ENCODE measurements at regions not wholly inside any gene's neighbourhood (a gene's known extent, or its start where the extent isn't known, plus 50 kb on each side); places are given as distances from the start of the nearest gene placed in this dataset.
"Not testable (repeated sequence)": the region's sequence is repeated elsewhere in the genome, so short reads cannot be mapped to it uniquely, and the experiment has no call there.

- DNase-seq, result no peak
These were observed 212.0 kb downstream of the DEPDC1B start for GRCh38 chr5:60487885-60488442.

- DNase-seq, result no peak
These were observed 212.5 kb downstream of the DEPDC1B start for GRCh38 chr5:60487476-60487875.

DNA sequence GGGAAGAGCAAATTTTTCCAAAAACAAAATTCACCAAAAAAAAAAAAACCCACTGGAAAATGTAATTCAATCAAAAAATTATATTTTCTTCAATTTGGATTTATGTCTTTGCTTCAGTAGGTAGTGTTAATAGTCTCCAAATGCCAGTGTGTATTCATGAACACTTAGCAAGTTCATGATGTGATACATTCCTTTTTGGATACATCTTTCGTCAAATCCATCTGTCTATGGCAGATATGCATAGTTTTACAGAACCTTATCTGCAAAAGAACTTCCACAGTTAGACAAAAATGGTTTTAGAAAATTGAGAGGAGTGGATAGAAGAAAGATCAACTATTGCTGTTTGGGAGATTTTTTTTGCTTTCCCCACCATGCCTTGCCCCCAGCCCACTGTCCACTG lies 214.6 kb downstream of the DEPDC1B start:
- no peak for DNase-seq

- no peak for DNase-seq
These were observed 216.9 kb downstream of the DEPDC1B start for GRCh38 chr5:60483050-60483449.

GRCh38 chr5:60482301-60482700 lies 217.7 kb downstream of the DEPDC1B start:
- DNase-seq, result no peak

GRCh38 chr5:60479542-60479941 lies 220.4 kb downstream of the DEPDC1B start:
- DNase-seq, result no peak

DNA sequence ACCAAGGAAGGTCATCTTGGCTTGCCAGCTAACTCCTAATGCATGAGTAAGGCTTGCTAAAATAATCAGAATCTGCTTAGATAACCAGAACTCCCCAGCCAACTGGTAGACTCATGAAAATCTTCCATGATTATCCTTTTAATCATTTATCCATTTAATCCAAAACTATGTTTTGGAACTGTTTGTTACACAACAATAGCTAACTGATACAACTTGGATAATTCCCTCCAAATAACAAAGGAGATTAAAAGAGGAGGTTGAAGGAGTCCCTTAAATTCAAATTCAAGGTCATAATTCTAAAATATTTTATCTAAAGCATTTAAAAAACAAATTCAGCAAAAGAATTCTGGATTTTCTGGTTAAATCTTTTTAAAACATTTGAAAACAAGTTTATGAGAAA lies 222.1 kb downstream of the DEPDC1B start:
- no peak for DNase-seq

DNA sequence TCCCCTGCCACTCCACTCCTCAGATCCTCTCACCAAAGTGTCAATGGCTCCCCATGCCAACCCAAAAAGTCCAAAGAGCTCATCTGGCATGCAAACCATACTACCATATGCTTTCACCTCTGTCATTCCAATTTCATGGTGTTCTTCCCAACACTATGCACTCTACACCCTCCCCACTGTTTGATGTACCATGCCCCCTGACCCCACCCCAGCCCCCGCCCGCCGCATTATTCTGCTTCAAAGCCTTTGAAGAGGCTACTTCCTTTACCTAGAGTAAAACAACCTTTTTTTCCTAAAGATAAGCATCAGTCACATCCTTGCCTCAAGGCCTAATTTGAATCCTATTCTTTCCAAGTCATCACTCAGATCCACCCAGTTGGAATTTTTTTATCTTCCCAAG lies 226.3 kb downstream of the DEPDC1B start:
- no peak for DNase-seq

GRCh38 chr5:60473027-60473426 lies 226.9 kb downstream of the DEPDC1B start:
- DNase-seq, result not testable (repeated sequence)

- no peak for DNase-seq
These were observed 229.1 kb downstream of the DEPDC1B start for GRCh38 chr5:60470881-60471280.

DNA sequence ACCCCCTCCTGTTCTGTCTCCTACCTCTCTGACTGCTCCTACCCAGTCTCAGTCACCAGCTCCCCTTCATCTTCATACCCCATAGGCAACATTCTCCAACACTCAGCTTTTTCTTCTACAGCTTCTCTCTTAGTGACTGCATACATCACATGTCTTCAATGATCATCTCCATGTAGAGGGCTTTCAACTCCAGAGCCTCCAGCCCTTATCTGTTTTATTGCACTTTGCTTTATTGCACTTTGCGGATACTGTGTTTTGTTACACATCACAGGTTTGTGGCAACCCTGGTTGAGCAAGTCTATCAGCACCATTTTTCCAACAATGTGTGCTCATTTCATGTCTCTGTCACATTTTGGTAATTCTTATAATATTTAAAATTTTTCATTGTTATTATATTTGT lies 230.7 kb downstream of the DEPDC1B start:
- DNase-seq, result no peak

- DNase-seq, result no peak
These were observed 236.6 kb downstream of the DEPDC1B start for GRCh38 chr5:60463179-60463868.

GRCh38 chr5:60458666-60459065 lies 241.3 kb downstream of the DEPDC1B start:
- DNase-seq, result no peak

DNA sequence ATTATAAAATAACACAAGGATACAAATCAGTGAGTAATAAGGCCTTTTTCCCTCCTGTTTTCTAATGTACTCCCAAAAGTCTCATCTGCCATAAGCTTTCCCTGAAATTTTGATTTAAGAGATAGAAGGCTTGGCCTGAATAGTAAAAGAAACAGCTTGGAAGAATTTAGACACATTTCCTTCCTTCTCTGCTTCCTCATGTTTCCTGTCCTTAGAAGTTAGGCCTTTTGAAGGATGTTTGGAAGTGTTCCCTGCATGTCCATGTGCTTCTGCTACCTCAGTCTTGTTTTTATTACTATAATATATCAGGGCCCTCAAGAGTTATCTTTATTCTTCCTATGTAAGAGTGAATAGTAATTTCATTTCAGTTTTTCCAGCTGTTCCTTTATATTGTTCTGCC lies 242.7 kb downstream of the DEPDC1B start:
- DNase-seq, result no peak

GRCh38 chr5:60455589-60455988 lies 244.4 kb downstream of the DEPDC1B start:
- no peak for DNase-seq

DNA sequence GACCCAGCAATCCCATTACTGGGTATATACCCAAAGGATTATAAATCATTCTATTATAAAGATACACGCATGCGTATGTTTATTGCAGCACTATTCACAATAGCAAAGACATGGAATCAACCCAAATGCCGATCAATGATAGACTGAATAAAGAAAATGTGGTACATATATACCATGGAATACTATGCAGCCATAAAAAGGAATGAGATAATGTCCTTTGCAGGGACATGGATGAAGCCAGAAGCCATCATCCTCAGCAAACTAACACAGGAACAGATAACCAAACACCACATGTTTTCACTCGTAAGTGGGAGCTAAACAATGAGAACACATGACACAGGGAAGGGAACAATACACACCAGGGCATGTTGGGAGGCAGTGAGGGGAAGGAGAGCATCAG lies 245.7 kb downstream of the DEPDC1B start:
- not testable (repeated sequence) for DNase-seq

- DNase-seq, result no peak
These were observed 246.6 kb downstream of the DEPDC1B start for GRCh38 chr5:60453186-60453976.

DNA sequence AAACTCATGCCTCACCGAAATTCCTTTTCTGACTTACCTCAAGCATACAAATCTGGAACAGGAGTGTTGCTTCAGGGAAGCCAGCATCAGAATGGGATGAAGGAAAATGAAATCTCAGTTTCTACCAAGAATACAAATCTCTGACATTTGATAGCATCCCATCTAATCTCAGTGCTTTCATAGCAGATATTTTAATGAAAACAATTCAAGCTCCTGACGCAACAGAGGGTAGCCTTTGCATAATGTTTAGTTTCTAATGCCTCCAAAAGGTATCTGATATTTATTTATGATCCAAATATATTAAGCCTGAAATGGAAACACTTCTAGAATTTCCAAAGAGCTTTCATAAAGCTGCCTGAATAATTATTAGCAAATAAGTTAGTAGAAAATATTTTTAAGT lies 251.4 kb downstream of the DEPDC1B start:
- DNase-seq, result no peak

DNA sequence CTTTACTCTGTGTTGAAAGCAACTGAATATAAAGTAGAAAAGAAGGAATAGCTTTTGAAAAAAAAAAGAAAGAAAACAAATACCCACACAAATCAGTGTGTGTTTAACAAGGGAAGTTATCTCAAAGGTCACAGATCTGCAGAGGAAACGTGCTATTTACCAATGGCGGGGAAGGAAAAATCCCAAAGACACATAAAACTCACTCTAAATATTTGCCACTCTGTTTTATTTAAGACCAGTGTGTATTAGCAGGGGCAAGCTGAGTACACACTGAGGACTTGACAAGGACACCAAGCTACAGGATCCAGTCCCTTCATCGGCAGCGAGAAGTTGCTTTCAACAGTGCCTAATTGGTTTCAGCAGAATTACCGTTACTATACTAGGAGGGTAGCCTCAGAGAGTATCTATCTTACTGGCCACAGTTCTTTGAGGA lies 252.5 kb downstream of the DEPDC1B start:
- DNase-seq, result no peak

DNA sequence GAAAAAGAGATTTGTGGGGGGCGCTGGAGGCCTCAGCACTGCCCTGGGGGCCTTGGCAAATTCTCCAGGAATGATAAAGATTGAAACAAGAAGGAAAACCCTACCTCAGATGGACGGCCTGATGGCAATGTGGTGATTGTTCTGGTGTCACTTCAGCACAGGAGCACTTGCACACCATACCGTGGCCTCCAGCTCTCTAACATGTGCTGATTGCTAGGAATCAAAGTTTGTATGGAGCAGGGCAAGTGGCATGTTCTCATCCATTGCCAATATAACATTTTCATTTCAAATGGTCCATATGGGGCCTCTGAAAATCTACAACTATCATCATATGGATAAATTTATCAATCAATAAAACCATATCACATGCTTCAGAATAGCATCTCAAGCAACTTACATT lies 253.0 kb downstream of the DEPDC1B start:
- no peak for DNase-seq

DNA sequence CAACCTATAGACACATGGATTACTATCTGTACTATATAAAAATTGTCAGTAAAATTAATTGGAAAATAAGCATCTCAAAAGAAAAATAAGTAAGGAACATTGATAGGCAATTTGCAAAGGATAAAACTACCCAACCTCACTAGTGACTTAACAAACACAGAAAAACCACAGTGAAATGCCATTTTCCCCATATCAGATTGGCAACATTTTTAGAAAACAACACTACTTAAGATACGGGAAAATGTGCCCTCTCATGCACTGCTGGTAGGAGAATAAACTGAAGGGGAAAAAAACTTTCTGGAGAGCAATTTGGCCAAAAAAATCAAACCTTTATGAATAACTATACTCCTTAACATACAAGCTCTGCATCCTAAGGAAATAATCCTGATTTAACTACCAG lies 254.0 kb downstream of the DEPDC1B start:
- DNase-seq, result no peak

GRCh38 chr5:60445427-60445826 lies 254.5 kb downstream of the DEPDC1B start:
- DNase-seq, result no peak

- DNase-seq, result no peak
These were observed 255.2 kb downstream of the DEPDC1B start for GRCh38 chr5:60444661-60445360.

DNA sequence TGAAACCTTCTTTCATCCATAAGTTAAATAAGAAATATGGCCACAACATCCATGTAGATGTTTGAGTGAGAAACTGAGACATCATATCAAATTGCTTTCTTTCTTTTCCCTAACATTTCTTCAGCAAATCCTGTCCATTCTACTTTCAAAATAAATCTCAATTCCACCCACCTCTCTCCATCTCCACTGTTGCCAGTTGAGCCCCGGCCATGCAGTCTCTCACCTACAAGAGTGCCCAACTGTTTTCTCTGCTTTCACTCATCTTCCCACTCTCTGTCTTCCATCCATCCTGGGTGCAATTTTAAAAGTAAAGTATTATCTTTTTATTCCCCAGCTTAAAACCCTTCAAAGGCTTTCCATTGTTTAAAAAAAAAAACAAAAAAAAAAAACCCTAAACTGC lies 260.4 kb downstream of the DEPDC1B start:
- no peak for DNase-seq

Measured in GOT3 (cell line).